ENCODE measurements at regions not wholly inside any gene's neighbourhood (a gene's known extent, or its start where the extent isn't known, plus 50 kb on each side); places are given as distances from the start of the nearest gene placed in this dataset.

DNA sequence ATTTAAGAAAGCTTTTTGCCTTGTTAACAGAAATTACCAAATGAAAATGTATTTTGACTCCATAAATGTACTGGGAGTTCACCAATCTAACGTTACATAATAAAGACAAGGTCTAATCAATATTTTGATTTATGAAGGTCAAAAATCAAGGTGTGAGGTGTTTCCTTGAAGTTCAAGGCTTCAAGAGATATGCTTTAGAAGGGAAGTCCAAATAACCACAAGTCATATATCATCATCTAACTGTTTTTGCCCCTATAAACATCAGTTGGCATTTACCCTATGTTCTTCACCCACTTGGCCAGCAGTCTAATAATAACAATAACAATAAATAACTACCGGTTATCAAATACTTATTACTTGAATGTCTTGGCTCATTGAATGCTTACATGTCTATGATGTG lies 196.1 kb upstream of the ID2 start:
- H3K4me1 Mint-ChIP-seq: peaks cover 10 to 16% of the 10 kb centered on the region in 2 experiments

More for the DNA sequence above, 196.1 kb upstream of the ID2 start:
- Histone ChIP-seq H3K56ac (ENCODE audit: insufficient read length, low read depth, low read length) (no peak overlapping the region), H3K9ac (ENCODE audit: extremely low read depth, insufficient read length, low read length) (no peak overlapping the region), H3K27ac (ENCODE audit: insufficient read length, low read depth, low read length) (no peak overlapping the region), H2BK15ac (ENCODE audit: low read depth, low read length) (no peak overlapping the region), H3K14ac (ENCODE audit: insufficient read depth, low read length) (no peak overlapping the region), H2BK120ac (ENCODE audit: low read depth, low read length, poor library complexity, severe bottlenecking) (no peak overlapping the region), H3K4me1 (ENCODE audit: insufficient read depth, low read length) (no peaks in the 10 kb centered on the region), H3K79me1 (ENCODE audit: insufficient read depth, low read depth, low read length, poor library complexity, severe bottlenecking) (no peaks in the 10 kb centered on the region), H2BK12ac (ENCODE audit: insufficient read length, low read depth, low read length) (no peak overlapping the region), H3K23ac (ENCODE audit: insufficient read length, low read depth, low read length) (no peak overlapping the region), H3K79me2 (ENCODE audit: insufficient read depth, low read length) (no peaks in the 10 kb centered on the region), H3T11ph (ENCODE audit: low read length) (no peak overlapping the region), H3K18ac (ENCODE audit: insufficient read length, low read depth, low read length) (no peak overlapping the region), H3K27me3 (ENCODE audit: insufficient read depth, low read length) (no peaks in the 10 kb centered on the region), H4K8ac (replicated peaks; ENCODE audit: insufficient read length, low read depth, low read length) (no peak overlapping the region), H3K23me2 (ENCODE audit: insufficient read length, low read depth, low read length, poor library complexity, severe bottlenecking) (no peaks in the 10 kb centered on the region), H2BK5ac (ENCODE audit: insufficient read length, low read length) (no peak overlapping the region), H2AK5ac (ENCODE audit: insufficient read length, low read length) (no peak overlapping the region), H4K20me1 (ENCODE audit: control insufficient read depth, insufficient read depth, insufficient read length) (no peaks in the 10 kb centered on the region), H3K4ac (ENCODE audit: low read depth, low read length) (no peak overlapping the region), H3K9me3 (ENCODE audit: control insufficient read depth, low read depth, low read length) (no peaks in the 10 kb centered on the region), H2AFZ (ENCODE audit: low read length) (no peak overlapping the region), H4K91ac (ENCODE audit: insufficient read length, low read depth, low read length) (no peak overlapping the region), H2BK20ac (ENCODE audit: low read depth, low read length, poor library complexity, severe bottlenecking) (no peak overlapping the region), H4K5ac (ENCODE audit: insufficient read length, low read depth, low read length) (no peak overlapping the region), H3K4me2 (ENCODE audit: insufficient read depth, insufficient read length, low read length) (no peak overlapping the region)
- WGBS (ENCODE audit: extremely low coverage, insufficient read length, low lambda C conversion rate): no CpG with 5 or more reads among the region's 2 CpGs
- Mint-ChIP-seq H3K4me3 (no peak overlapping the region), H3K27me3 (ENCODE audit: low read depth) (peaks cover 1% of the 10 kb centered on the region; the same call in 1 of the 2 replicates), H3K9me3 (no peaks in the 10 kb centered on the region), H3K36me3 (ENCODE audit: insufficient read depth in 1 of 3, low read depth in 3 of 3) (no peaks in the 10 kb centered on the region; a peak in 1 of 7 replicates), H3K27ac (no peak overlapping the region)
- no peak for DNase-seq
- TF ChIP-seq, protein P1, sequence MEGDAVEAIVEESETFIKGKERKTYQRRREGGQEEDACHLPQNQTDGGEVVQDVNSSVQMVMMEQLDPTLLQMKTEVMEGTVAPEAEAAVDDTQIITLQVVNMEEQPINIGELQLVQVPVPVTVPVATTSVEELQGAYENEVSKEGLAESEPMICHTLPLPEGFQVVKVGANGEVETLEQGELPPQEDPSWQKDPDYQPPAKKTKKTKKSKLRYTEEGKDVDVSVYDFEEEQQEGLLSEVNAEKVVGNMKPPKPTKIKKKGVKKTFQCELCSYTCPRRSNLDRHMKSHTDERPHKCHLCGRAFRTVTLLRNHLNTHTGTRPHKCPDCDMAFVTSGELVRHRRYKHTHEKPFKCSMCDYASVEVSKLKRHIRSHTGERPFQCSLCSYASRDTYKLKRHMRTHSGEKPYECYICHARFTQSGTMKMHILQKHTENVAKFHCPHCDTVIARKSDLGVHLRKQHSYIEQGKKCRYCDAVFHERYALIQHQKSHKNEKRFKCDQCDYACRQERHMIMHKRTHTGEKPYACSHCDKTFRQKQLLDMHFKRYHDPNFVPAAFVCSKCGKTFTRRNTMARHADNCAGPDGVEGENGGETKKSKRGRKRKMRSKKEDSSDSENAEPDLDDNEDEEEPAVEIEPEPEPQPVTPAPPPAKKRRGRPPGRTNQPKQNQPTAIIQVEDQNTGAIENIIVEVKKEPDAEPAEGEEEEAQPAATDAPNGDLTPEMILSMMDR (conservative IDR thresholded peaks at IDR 0.05): no peak

Data from H9 (cell line).